Thoracic aorta (tissue), 2 donors: ENCODE measurements at regions not wholly inside any gene's neighbourhood (a gene's known extent, or its start where the extent isn't known, plus 50 kb on each side); places are given as distances from the start of the nearest gene placed in this dataset.

Experiments used
- ATAC-seq: fragments of 150-250 bp; one replicate; pipeline ENCODE4 v1.8.0; 2017; ENCODE audit warnings: low read depth; ENCODE audit not compliant: insufficient number of reproducible peaks, low FRiP score
- DNase-seq: peaks from one replicate; pipeline ENCODE4 v3.0.0-alpha.2; 2020; ENCODE audit warnings: low spot score
- H3K27ac ChIP-seq, 2 donors: fragments of 200-600 bp; sonication (generic); 1 replicate in 1 of 2; 2 replicates in 1 of 2; pipeline ENCODE4 v1.5.1; 2016; ENCODE audit warnings: mild to moderate bottlenecking in 2 of 2, moderate library complexity in 2 of 2
- H3K27me3 ChIP-seq: fragments of 200-600 bp; sonication (generic); replicated peaks from 2 replicates; pipeline ENCODE4 v1.6.0; 2016; ENCODE audit warnings: mild to moderate bottlenecking; ENCODE audit not compliant: insufficient read depth
- H3K36me3 ChIP-seq: fragments of 200-600 bp; sonication (generic); one replicate; pipeline ENCODE4 v1.5.1; 2016
- H3K4me1 ChIP-seq, 2 donors: fragments of 200-600 bp; sonication (generic); 1 replicate in 1 of 2; 2 replicates in 1 of 2; pipeline versions ENCODE4 v1.5.1 to v1.6.0; 2016; ENCODE audit warnings: low read depth in 2 of 2, mild to moderate bottlenecking in 1 of 2; ENCODE audit not compliant: control insufficient read depth in 1 of 2
- H3K4me3 ChIP-seq: fragments of 200-600 bp; sonication (generic); 2 replicates; pipeline ENCODE4 v1.5.1; 2016; ENCODE audit warnings: mild to moderate bottlenecking
- H3K9me3 ChIP-seq: fragments of 200-600 bp; sonication (generic); 2 replicates; pipeline ENCODE4 v1.5.1; 2016
- CTCF ChIP-seq: fragments of 200-600 bp; sonication (generic); IDR thresholded peaks from one replicate; pipeline ENCODE4 v1.5.1; 2019; ENCODE audit warnings: antibody characterized with exemption

DNA sequence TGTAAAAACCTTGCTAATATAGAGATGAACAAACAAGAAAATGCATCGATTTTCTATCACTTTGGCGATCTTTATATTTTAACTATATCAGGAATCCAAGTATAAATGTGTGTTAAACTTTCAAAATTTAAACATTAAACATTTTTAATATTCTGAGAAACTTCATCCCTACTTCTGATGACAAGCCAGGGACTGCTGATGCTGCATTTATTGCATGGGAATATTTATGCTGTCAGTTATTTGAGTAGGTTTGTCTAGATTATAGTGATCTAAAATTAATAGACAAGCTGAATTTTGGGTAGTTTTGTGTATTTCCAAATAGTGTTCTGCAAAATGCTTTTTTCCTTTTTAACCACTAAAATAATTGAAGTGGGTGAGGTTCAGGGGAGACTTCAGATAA, 175.3 kb downstream of the LEPR start:
- H3K36me3 ChIP-seq: peaks cover 3% of the 10 kb centered on the region
- no peaks in the 10 kb centered on the region for H3K9me3 ChIP-seq
- H3K4me3 ChIP-seq: no peak overlapping the region
- TF ChIP-seq CTCF: no peak
- ATAC-seq (no peak), DNase-seq (no peak)
- no peaks in the 10 kb centered on the region for H3K27me3 ChIP-seq
- no peak overlapping the region for H3K27ac ChIP-seq
- H3K4me1 ChIP-seq: no peaks in the 10 kb centered on the region

DNA sequence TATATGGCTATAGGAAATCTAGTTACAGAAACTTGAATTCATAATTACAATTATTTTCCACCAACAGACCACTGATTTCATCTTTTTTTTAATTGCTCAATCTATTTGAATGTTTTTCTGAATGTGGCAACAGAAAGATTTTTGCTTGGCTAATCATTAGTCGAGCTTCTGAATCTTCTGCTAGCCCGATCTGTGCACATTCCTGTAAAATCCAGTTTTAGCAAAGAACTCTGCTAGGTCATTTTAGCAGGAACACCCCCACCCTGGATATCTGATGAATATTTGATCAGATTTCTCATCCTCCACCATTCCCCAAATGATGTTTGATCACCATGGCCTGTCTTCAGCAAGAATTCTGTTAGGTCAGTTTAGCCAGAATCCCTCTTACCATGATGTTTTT, 176.3 kb downstream of the LEPR start:
- H3K36me3 ChIP-seq: peaks cover 3% of the 10 kb centered on the region
- DNase-seq (no peak), ATAC-seq (no peak)
- H3K27me3 ChIP-seq: no peaks in the 10 kb centered on the region
- no peaks in the 10 kb centered on the region for H3K4me1 ChIP-seq
- TF ChIP-seq CTCF: no peak
- H3K27ac ChIP-seq: no peak overlapping the region
- H3K9me3 ChIP-seq: no peaks in the 10 kb centered on the region
- H3K4me3 ChIP-seq: no peak overlapping the region

DNA sequence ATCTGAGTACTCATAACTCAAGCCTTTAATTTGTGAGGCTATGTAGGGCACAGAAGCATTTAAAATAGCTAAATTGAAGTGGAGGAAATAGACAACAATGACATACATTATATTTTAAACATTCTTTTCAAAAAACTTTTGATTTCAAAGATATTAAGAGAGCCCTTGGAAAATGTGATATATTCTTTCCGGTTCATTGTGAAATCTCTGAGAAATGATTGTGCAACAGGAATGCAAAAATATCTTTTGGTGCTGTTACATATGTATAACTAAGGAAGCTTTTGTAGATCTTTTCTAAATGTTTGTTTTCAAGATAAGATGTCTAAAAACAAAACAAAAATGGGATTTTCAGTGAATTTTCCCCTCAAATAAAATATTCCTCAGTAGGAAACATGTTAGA, 185.2 kb downstream of the LEPR start:
- H3K27ac ChIP-seq: no peak overlapping the region
- ATAC-seq: no peak
- H3K4me3 ChIP-seq: no peak overlapping the region
- no peaks in the 10 kb centered on the region for H3K36me3 ChIP-seq
- no peaks in the 10 kb centered on the region for H3K4me1 ChIP-seq
- no peak for DNase-seq
- no peaks in the 10 kb centered on the region for H3K9me3 ChIP-seq
- TF ChIP-seq CTCF: no peak
- H3K27me3 ChIP-seq: no peaks in the 10 kb centered on the region

- no peak overlapping the region for H3K4me3 ChIP-seq
- H3K9me3 ChIP-seq: no peaks in the 10 kb centered on the region
- no peaks in the 10 kb centered on the region for H3K27me3 ChIP-seq
- H3K4me1 ChIP-seq: no peaks in the 10 kb centered on the region
- no peak for ATAC-seq
- no peak overlapping the region for H3K27ac ChIP-seq
- TF ChIP-seq CTCF: no peak
- H3K36me3 ChIP-seq: peaks cover 2% of the 10 kb centered on the region
- DNase-seq: no peak
Observed at GRCh38 chr1:65606426-65606825, 186.0 kb downstream of the LEPR start.

- peaks cover 4% of the 10 kb centered on the region for H3K36me3 ChIP-seq
- no peak for ATAC-seq
- TF ChIP-seq CTCF: no peak
Observed at GRCh38 chr1:65613884-65614283, 178.8 kb upstream of the PDE4B start.

More at GRCh38 chr1:65613884-65614283, 178.8 kb upstream of the PDE4B start:
- Histone ChIP-seq H3K27me3 (no peaks in the 10 kb centered on the region), H3K9me3 (no peaks in the 10 kb centered on the region), H3K4me3 (no peak overlapping the region), H3K4me1 (no peaks in the 10 kb centered on the region), H3K27ac (no peak overlapping the region)
- no peak for DNase-seq
